H9 (cell line): ENCODE measurements at regions not wholly inside any gene's neighbourhood (a gene's known extent, or its start where the extent isn't known, plus 50 kb on each side); places are given as distances from the start of the nearest gene placed in this dataset.

Experiments used
- DNase-seq: peaks from one replicate; pipeline ENCODE4 v3.0.0-alpha.2; 2017
- H2AFZ ChIP-seq: one replicate; pipeline ENCODE4 v1.6.1; 2013; ENCODE audit warnings: mild to moderate bottlenecking, low read length, control low read depth, moderate library complexity
- H2AK5ac ChIP-seq: 2 replicates; pipeline ENCODE4 v1.6.1; 2013; ENCODE audit warnings: low read length, control low read depth, mixed read lengths; ENCODE audit not compliant: insufficient read length
- H2BK120ac ChIP-seq: one replicate; pipeline ENCODE4 v1.6.1; 2013; ENCODE audit warnings: low read depth, mild to moderate bottlenecking, low read length, control low read depth, inconsistent platforms; ENCODE audit not compliant: poor library complexity, severe bottlenecking
- H2BK12ac ChIP-seq: 2 replicates; pipeline ENCODE4 v1.6.1; 2013; ENCODE audit warnings: low read length, control low read depth, mixed read lengths, low read depth; ENCODE audit not compliant: insufficient read length
- H2BK15ac ChIP-seq: 2 replicates; pipeline ENCODE4 v1.6.1; 2013; ENCODE audit warnings: low read depth, low read length, control low read depth
- H2BK20ac ChIP-seq: one replicate; pipeline ENCODE4 v1.6.1; 2013; ENCODE audit warnings: low read depth, mild to moderate bottlenecking, low read length, control low read depth, inconsistent platforms; ENCODE audit not compliant: poor library complexity, severe bottlenecking
- H2BK5ac ChIP-seq: 2 replicates; pipeline ENCODE4 v1.6.1; 2013; ENCODE audit warnings: low read length, control low read depth, mixed read lengths; ENCODE audit not compliant: insufficient read length
- H3K14ac ChIP-seq: 2 replicates; pipeline ENCODE4 v1.6.1; 2013; ENCODE audit warnings: low read length, control low read depth; ENCODE audit not compliant: insufficient read depth
- H3K18ac ChIP-seq: 2 replicates; pipeline ENCODE4 v1.6.1; 2013; ENCODE audit warnings: low read depth, mild to moderate bottlenecking, mixed read lengths, low read length, control low read depth; ENCODE audit not compliant: insufficient read length
- H3K23ac ChIP-seq: 2 replicates; pipeline ENCODE4 v1.6.1; 2013; ENCODE audit warnings: low read length, control low read depth, mixed read lengths, low read depth; ENCODE audit not compliant: insufficient read length
- H3K23me2 ChIP-seq: 2 replicates; pipeline ENCODE4 v1.6.1; 2013; ENCODE audit warnings: low read depth, mild to moderate bottlenecking, mixed read lengths, low read length, control low read depth; ENCODE audit not compliant: insufficient read length, poor library complexity, severe bottlenecking
- H3K27ac ChIP-seq: 2 replicates; pipeline ENCODE4 v1.5.1; 2013; ENCODE audit warnings: low read length, control low read depth, mixed read lengths, low read depth; ENCODE audit not compliant: insufficient read length
- H3K27me3 ChIP-seq: 2 replicates; pipeline ENCODE4 v1.6.1; 2013; ENCODE audit warnings: low read length, control low read depth, inconsistent platforms; ENCODE audit not compliant: insufficient read depth
- H3K4ac ChIP-seq: 2 replicates; pipeline ENCODE4 v1.6.1; 2013; ENCODE audit warnings: low read depth, mild to moderate bottlenecking, control low read depth, inconsistent platforms, low read length, moderate library complexity
- H3K4me1 ChIP-seq: 2 replicates; pipeline ENCODE4 v1.6.1; 2013; ENCODE audit warnings: low read length, control low read depth, inconsistent platforms; ENCODE audit not compliant: insufficient read depth
- H3K4me2 ChIP-seq: 2 replicates; pipeline ENCODE4 v1.6.1; 2013; ENCODE audit warnings: low read length, control low read depth, mixed read lengths; ENCODE audit not compliant: insufficient read length, insufficient read depth
- H3K56ac ChIP-seq: 2 replicates; pipeline ENCODE4 v1.6.1; 2013; ENCODE audit warnings: low read depth, mild to moderate bottlenecking, mixed read lengths, low read length, control low read depth; ENCODE audit not compliant: insufficient read length
- H3K79me1 ChIP-seq: 2 replicates; pipeline ENCODE4 v1.6.1; 2013; ENCODE audit warnings: low read depth, mild to moderate bottlenecking, moderate library complexity, low read length, control low read depth, inconsistent platforms; ENCODE audit not compliant: insufficient read depth, poor library complexity, severe bottlenecking
- H3K79me2 ChIP-seq: 2 replicates; pipeline ENCODE4 v1.6.1; 2013; ENCODE audit warnings: low read length, control low read depth, inconsistent platforms; ENCODE audit not compliant: insufficient read depth
- H3K9ac ChIP-seq: 2 replicates; pipeline ENCODE4 v1.6.1; 2013; ENCODE audit warnings: low read length, control low read depth, mixed read lengths; ENCODE audit not compliant: insufficient read length; ENCODE audit errors: extremely low read depth
- H3K9me3 ChIP-seq: one replicate; pipeline ENCODE4 v1.6.1; 2013; ENCODE audit warnings: low read depth, low read length, inconsistent platforms; ENCODE audit not compliant: control insufficient read depth
- H3T11ph ChIP-seq: one replicate; pipeline ENCODE4 v1.6.1; 2013; ENCODE audit warnings: mild to moderate bottlenecking, low read length, control low read depth, inconsistent platforms
- H4K20me1 ChIP-seq: one replicate; pipeline ENCODE4 v1.6.1; 2013; ENCODE audit not compliant: control insufficient read depth, insufficient read length, insufficient read depth
- H4K5ac ChIP-seq: 2 replicates; pipeline ENCODE4 v1.6.1; 2013; ENCODE audit warnings: low read depth, mild to moderate bottlenecking, mixed read lengths, low read length, control low read depth; ENCODE audit not compliant: insufficient read length
- H4K8ac ChIP-seq: replicated peaks from 2 replicates; pipeline ENCODE4 v1.6.1; 2013; ENCODE audit warnings: low read length, control low read depth, mixed read lengths, low read depth; ENCODE audit not compliant: insufficient read length
- H4K91ac ChIP-seq: 2 replicates; pipeline ENCODE4 v1.6.1; 2013; ENCODE audit warnings: low read depth, mild to moderate bottlenecking, moderate library complexity, mixed read lengths, low read length, control low read depth; ENCODE audit not compliant: insufficient read length
- H3K27ac Mint-ChIP-seq, 3 experiments: 2 replicates in 2 of 3; 3 replicates in 1 of 3; pipeline ENCODE4 v1.8.0; 2020 to 2021; ENCODE audit warnings: mixed read lengths in 3 of 3, mild to moderate bottlenecking in 1 of 3, moderate library complexity in 1 of 3
- H3K27me3 Mint-ChIP-seq: 2 replicates; pipeline ENCODE4 v1.8.0; 2021; ENCODE audit warnings: low read depth, mild to moderate bottlenecking, moderate library complexity, mixed read lengths
- H3K36me3 Mint-ChIP-seq, 3 experiments: 2 replicates in 2 of 3; 3 replicates in 1 of 3; pipeline ENCODE4 v1.8.0; 2020 to 2021; ENCODE audit warnings: low read depth in 3 of 3, mixed read lengths in 3 of 3; ENCODE audit not compliant: insufficient read depth in 1 of 3
- H3K4me1 Mint-ChIP-seq, 2 experiments: 2 replicates each; pipeline ENCODE4 v1.8.0; 2020; ENCODE audit warnings: mixed read lengths in 2 of 2
- H3K4me3 Mint-ChIP-seq, 2 experiments: 2 replicates in 1 of 2; 3 replicates in 1 of 2; pipeline ENCODE4 v1.8.0; 2020 to 2021; ENCODE audit warnings: mild to moderate bottlenecking in 2 of 2, mixed read lengths in 2 of 2, moderate library complexity in 1 of 2
- H3K9me3 Mint-ChIP-seq, 2 experiments: 2 replicates in 1 of 2; 3 replicates in 1 of 2; pipeline ENCODE4 v1.8.0; 2020; ENCODE audit warnings: mild to moderate bottlenecking in 2 of 2, mixed read lengths in 2 of 2, moderate library complexity in 1 of 2
- CTCF ChIP-seq: fragments of 200-600 bp; sonication (generic); conservative IDR thresholded peaks from 3 replicates; pipeline ENCODE4 v1.8.0; 2021; ENCODE audit warnings: antibody characterized with exemption, mild to moderate bottlenecking
- WGBS: extraction: QIAGEN DNeasy Blood & Tissue Kit; methylation state at CpG from one replicate; pipeline ENCODE4 v1.1.7; 2013; ENCODE audit warnings: missing lambda C conversion rate, low lambda C conversion rate, mixed read lengths; ENCODE audit not compliant: insufficient read length; ENCODE audit errors: extremely low coverage; 5-methylcytosine and 5-hydroxymethylcytosine counted together

DNA sequence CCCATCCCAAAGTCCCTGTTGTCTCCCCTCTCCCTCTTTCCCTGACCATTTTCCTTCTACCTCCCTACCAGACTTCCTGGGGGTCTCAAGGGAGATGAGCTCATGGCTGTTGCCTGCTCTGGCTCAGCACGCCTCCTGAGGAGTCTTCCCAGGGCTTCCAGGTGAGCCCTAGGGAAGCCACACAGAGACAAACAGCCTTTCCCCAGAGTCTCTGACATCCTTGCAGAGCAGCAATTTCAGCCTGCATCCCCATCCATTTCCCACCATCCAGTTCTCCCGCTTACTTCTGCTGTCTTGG, 189.2 kb upstream of the LINGO1 start:
- no peak overlapping the region; a peak in 1 of 7 replicates for H3K27ac Mint-ChIP-seq
- H2BK20ac ChIP-seq = no peak overlapping the region
- no peak overlapping the region for H3K27ac ChIP-seq

More for the DNA sequence above, 189.2 kb upstream of the LINGO1 start:
- Histone ChIP-seq H2BK5ac (no peak overlapping the region), H2BK120ac (no peak overlapping the region), H4K20me1 (no peaks in the 10 kb centered on the region), H3K14ac (no peak overlapping the region), H2AFZ (no peak overlapping the region), H3K27me3 (peaks cover 22% of the 10 kb centered on the region; the same call in 1 of the 2 replicates), H3K4me2 (no peak overlapping the region), H2AK5ac (no peak overlapping the region), H3K79me2 (no peaks in the 10 kb centered on the region), H3K79me1 (no peaks in the 10 kb centered on the region), H2BK12ac (no peak overlapping the region), H3K4ac (no peak overlapping the region), H4K8ac (no peak overlapping the region), H3K9me3 (no peaks in the 10 kb centered on the region), H3K18ac (no peak overlapping the region), H2BK15ac (no peak overlapping the region), H3T11ph (no peak overlapping the region), H3K9ac (no peak overlapping the region), H3K4me1 (no peaks in the 10 kb centered on the region; the same call in 1 of the 2 replicates), H3K56ac (no peak overlapping the region), H4K5ac (no peak overlapping the region), H3K23ac (no peak overlapping the region), H4K91ac (no peak overlapping the region), H3K23me2 (no peaks in the 10 kb centered on the region)
- no peaks in the 10 kb centered on the region for H3K36me3 Mint-ChIP-seq
- H3K27me3 Mint-ChIP-seq = peaks cover 65% of the 10 kb centered on the region
- no peak overlapping the region; a peak in 1 of 5 replicates for H3K4me3 Mint-ChIP-seq
- TF ChIP-seq CTCF = no peak
- H3K4me1 Mint-ChIP-seq = peaks cover 20 to 31% of the 10 kb centered on the region in 2 experiments
- no peaks in the 10 kb centered on the region; a peak in 2 of 5 replicates for H3K9me3 Mint-ChIP-seq
- no peak for DNase-seq
- no CpG with 5 or more reads among the region's 2 CpGs for WGBS
